Fibroblast of villous mesenchyme (primary cell): ENCODE measurements at regions not wholly inside any gene's neighbourhood (a gene's known extent, or its start where the extent isn't known, plus 50 kb on each side); places are given as distances from the start of the nearest gene placed in this dataset.

Source experiments
- DNase-seq: peaks from one replicate; pipeline ENCODE4 v3.0.0-alpha.2; 2010; ENCODE audit warnings: low read depth
- H3K4me3 ChIP-seq: 2 replicates; pipeline ENCODE4 v1.5.1; 2011; ENCODE audit warnings: low read depth, mild to moderate bottlenecking, low read length
- CTCF ChIP-seq: IDR thresholded peaks from 2 replicates; pipeline ENCODE4 v1.5.1; 2012; ENCODE audit warnings: low read depth, mild to moderate bottlenecking, low read length; ENCODE audit not compliant: insufficient read depth

GRCh38 chr12:41709463-41710285, 435.0 kb downstream of the GXYLT1 start:
- no peak for TF ChIP-seq CTCF
- peak; percentile 9 for DNase-seq
- H3K4me3 ChIP-seq, result no peak overlapping the region

GRCh38 chr12:41709012-41709411, 435.7 kb downstream of the GXYLT1 start:
- no peak for TF ChIP-seq CTCF
- H3K4me3 ChIP-seq, result no peak overlapping the region
- DNase-seq, result no peak

GRCh38 chr12:41706376-41706775, 438.3 kb downstream of the GXYLT1 start:
- no peak for TF ChIP-seq CTCF

GRCh38 chr12:41701943-41702601, 442.6 kb downstream of the GXYLT1 start:
- no peak for DNase-seq
- no peak overlapping the region for H3K4me3 ChIP-seq
- TF ChIP-seq CTCF, result no peak

More at GRCh38 chr12:41706376-41706775, 438.3 kb downstream of the GXYLT1 start:
- no peak for DNase-seq
- no peak overlapping the region for H3K4me3 ChIP-seq

- no peak for DNase-seq
- TF ChIP-seq CTCF, result no peak
- no peak overlapping the region for H3K4me3 ChIP-seq
Observed at GRCh38 chr12:41700940-41701339, 443.7 kb downstream of the GXYLT1 start.

DNA sequence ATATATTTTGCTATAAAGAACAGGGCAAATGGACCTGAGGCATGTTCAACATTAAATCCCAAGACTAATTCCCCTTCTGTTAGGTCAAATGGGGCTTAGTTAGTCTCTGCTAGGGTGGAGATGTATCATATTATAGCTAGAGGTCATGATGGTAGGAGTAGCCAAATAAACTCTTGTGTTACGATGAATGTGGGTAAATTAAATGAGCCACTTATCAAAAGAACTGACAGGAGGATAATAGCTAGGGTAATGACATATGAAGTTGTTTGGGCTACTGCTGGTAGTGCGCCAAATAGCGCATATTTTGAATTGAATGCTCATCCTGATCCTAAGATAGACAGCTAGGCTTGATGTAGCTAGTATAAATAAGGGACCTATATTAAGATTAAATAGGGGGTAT, 445.0 kb downstream of the GXYLT1 start:
- no peak for DNase-seq
- H3K4me3 ChIP-seq, result no peak overlapping the region
- TF ChIP-seq CTCF, result no peak
